LHCN-M2 (cell line): ENCODE measurements at regions not wholly inside any gene's neighbourhood (a gene's known extent, or its start where the extent isn't known, plus 50 kb on each side); places are given as distances from the start of the nearest gene placed in this dataset.
A peak's percentile ranks its signal among the peaks of the same experiment; 100 is the strongest.

ENCODE experiments used
- DNase-seq: peaks from one replicate; pipeline ENCODE4 v3.0.0-alpha.2; 2012; ENCODE audit warnings: low read depth

- DNase-seq, result no peak
These were observed 84.8 kb upstream of the ARRDC4 start for GRCh38 chr15:97875513-97876280.

- no peak for DNase-seq
These were observed 84.2 kb upstream of the ARRDC4 start for GRCh38 chr15:97876281-97876675.

GRCh38 chr15:97881346-97881965 is 79.0 kb upstream of the ARRDC4 start:
- DNase-seq, result no peak

- DNase-seq, result no peak
These were observed 75.9 kb upstream of the ARRDC4 start for GRCh38 chr15:97884513-97885131.

GRCh38 chr15:97890307-97890706 is 70.2 kb upstream of the ARRDC4 start:
- no peak for DNase-seq

- no peak for DNase-seq
These were observed 68.2 kb upstream of the ARRDC4 start for GRCh38 chr15:97892167-97892938.

GRCh38 chr15:97893967-97894366 is 66.5 kb upstream of the ARRDC4 start:
- no peak for DNase-seq

- no peak for DNase-seq
These were observed 60.5 kb upstream of the ARRDC4 start for GRCh38 chr15:97899981-97900380.

- DNase-seq, result peak; percentile 23
These were observed 58.2 kb upstream of the ARRDC4 start for GRCh38 chr15:97902140-97902780.

GRCh38 chr15:97903560-97903959 is 56.9 kb upstream of the ARRDC4 start:
- DNase-seq, result no peak

- peak; percentile 51 for DNase-seq
These were observed 56.4 kb upstream of the ARRDC4 start for GRCh38 chr15:97903971-97904572.

GRCh38 chr15:97909291-97909891 is 51.1 kb upstream of the ARRDC4 start:
- peak; percentile 33 for DNase-seq
